HepG2 (cell line): ENCODE measurements at regions not wholly inside any gene's neighbourhood (a gene's known extent, or its start where the extent isn't known, plus 50 kb on each side); places are given as distances from the start of the nearest gene placed in this dataset.

Experiments used
- ATAD3A ChIP-seq: sonication (generic); formaldehyde crosslinking; IDR thresholded peaks from 2 replicates; pipeline ENCODE4 v1.4.0; 2020; ENCODE audit warnings: missing genetic modification reagents
- E2F1 ChIP-seq: sonication (generic); formaldehyde crosslinking; IDR thresholded peaks from 2 replicates; pipeline ENCODE4 v1.5.0; 2020; ENCODE audit warnings: missing genetic modification reagents
- FOXO4 ChIP-seq: sonication (generic); formaldehyde crosslinking; conservative IDR thresholded peaks from 2 replicates; pipeline ENCODE4 v1.8.1; 2023; ENCODE audit warnings: missing genetic modification reagents
- GLI4 ChIP-seq: sonication (generic); formaldehyde crosslinking; IDR thresholded peaks from 2 replicates; pipeline ENCODE4 v1.5.1; 2020; ENCODE audit warnings: missing genetic modification reagents, mild to moderate bottlenecking, moderate library complexity, borderline replicate concordance
- GTF3A ChIP-seq: sonication (generic); formaldehyde crosslinking; conservative IDR thresholded peaks from 2 replicates; pipeline ENCODE4 v1.4.0; 2020; ENCODE audit warnings: mild to moderate bottlenecking, missing genetic modification reagents
- HNRNPL ChIP-seq: fragments of 200-400 bp; formaldehyde crosslinking; IDR thresholded peaks from 2 replicates; pipeline ENCODE4 v1.6.1; 2017; ENCODE audit warnings: mild to moderate bottlenecking, low read depth, low read length
- KDM1A ChIP-seq: IDR thresholded peaks from 2 replicates; pipeline ENCODE4 v1.6.1; 2016; ENCODE audit warnings: missing compliant biosample characterization
- KLF13 ChIP-seq: sonication (generic); formaldehyde crosslinking; IDR thresholded peaks from 2 replicates; pipeline ENCODE4 v1.4.0; 2020; ENCODE audit warnings: mild to moderate bottlenecking, missing genetic modification reagents
- MYNN ChIP-seq: sonication (generic); formaldehyde crosslinking; IDR thresholded peaks from 2 replicates; pipeline ENCODE4 v1.4.0; 2020; ENCODE audit warnings: mild to moderate bottlenecking, low read depth, missing genetic modification reagents
- SNAPC4 ChIP-seq: sonication (generic); formaldehyde crosslinking; IDR thresholded peaks from 2 replicates; pipeline ENCODE4 v1.4.0; 2020; ENCODE audit warnings: mild to moderate bottlenecking, missing genetic modification reagents
- TP53 ChIP-seq: sonication (generic); formaldehyde crosslinking; conservative IDR thresholded peaks from 2 replicates; pipeline ENCODE4 v1.4.0; 2020; ENCODE audit warnings: missing genetic modification reagents
- WIZ ChIP-seq: sonication (generic); formaldehyde crosslinking; IDR thresholded peaks from 2 replicates; pipeline ENCODE4 v1.5.1; 2020; ENCODE audit warnings: mild to moderate bottlenecking, missing genetic modification reagents
- YEATS4 ChIP-seq: sonication (generic); formaldehyde crosslinking; IDR thresholded peaks from 2 replicates; pipeline ENCODE4 v1.4.0; 2020; ENCODE audit warnings: missing genetic modification reagents, borderline replicate concordance
- ZC3H13 ChIP-seq: sonication (generic); formaldehyde crosslinking; IDR thresholded peaks from 2 replicates; pipeline ENCODE4 v1.8.1; 2023; ENCODE audit warnings: mild to moderate bottlenecking, missing genetic modification reagents, moderate library complexity
- ZNF326 ChIP-seq: sonication (generic); formaldehyde crosslinking; IDR thresholded peaks from 2 replicates; pipeline ENCODE4 v1.4.0; 2020; ENCODE audit warnings: missing genetic modification reagents, borderline replicate concordance
- ZNF589 ChIP-seq: sonication (generic); formaldehyde crosslinking; conservative IDR thresholded peaks from 2 replicates; pipeline ENCODE4 v1.8.0; 2022; ENCODE audit warnings: mild to moderate bottlenecking, moderate library complexity, missing genetic modification reagents
- ZNF629 ChIP-seq: sonication (generic); formaldehyde crosslinking; conservative IDR thresholded peaks from 2 replicates; pipeline ENCODE4 v1.5.0; 2020; ENCODE audit warnings: missing genetic modification reagents
- ZNF652 ChIP-seq: IDR thresholded peaks from 2 replicates; pipeline ENCODE4 v1.6.1; 2016; ENCODE audit warnings: low read depth, borderline replicate concordance
- TF ChIP-seq, protein P1 (sequence below): sonication (generic); formaldehyde crosslinking; IDR thresholded peaks from 2 replicates; pipeline ENCODE4 v1.8.0; 2022; ENCODE audit warnings: missing genetic modification reagents, mild to moderate bottlenecking, inconsistent platforms, borderline replicate concordance

GRCh38 chr20:50304923-50305635 is 114.4 kb downstream of the CEBPB start (continued):
- no peak for TF ChIP-seq SNAPC4 (CRISPR knock-in tag)
- 0 out of 2 replicates have a peak, but pooled peaks have one; percentile 18 for TF ChIP-seq HNRNPL
- peak; percentile 59 for TF ChIP-seq E2F1 (CRISPR knock-in tag)
- TF ChIP-seq TP53 (CRISPR knock-in tag): peak; percentile 95; the same call in 1 of the 2 replicates
- TF ChIP-seq KLF13 (CRISPR knock-in tag): no peak; the same call in 1 of the 2 replicates
- peak; percentile 100; the same call in 1 of the 2 replicates for TF ChIP-seq FOXO4 (CRISPR knock-in tag)
- peak; percentile 84; the same call in 1 of the 2 replicates for TF ChIP-seq GLI4 (CRISPR knock-in tag)
- peak; percentile 95 for TF ChIP-seq ATAD3A (CRISPR knock-in tag)
- no peak for TF ChIP-seq ZC3H13 (CRISPR knock-in tag)
- peak; percentile 75 for TF ChIP-seq ZNF652 (CRISPR knock-in tag)
- no peak; the same call in 1 of the 2 replicates for TF ChIP-seq KDM1A (CRISPR knock-in tag)
- no peak for TF ChIP-seq ZNF326 (CRISPR knock-in tag)
- TF ChIP-seq YEATS4: peak; percentile 98
- peak; percentile 79 for TF ChIP-seq ZNF629 (CRISPR knock-in tag)
- peak; percentile 99 for TF ChIP-seq WIZ (CRISPR knock-in tag)
- TF ChIP-seq, protein P1, sequence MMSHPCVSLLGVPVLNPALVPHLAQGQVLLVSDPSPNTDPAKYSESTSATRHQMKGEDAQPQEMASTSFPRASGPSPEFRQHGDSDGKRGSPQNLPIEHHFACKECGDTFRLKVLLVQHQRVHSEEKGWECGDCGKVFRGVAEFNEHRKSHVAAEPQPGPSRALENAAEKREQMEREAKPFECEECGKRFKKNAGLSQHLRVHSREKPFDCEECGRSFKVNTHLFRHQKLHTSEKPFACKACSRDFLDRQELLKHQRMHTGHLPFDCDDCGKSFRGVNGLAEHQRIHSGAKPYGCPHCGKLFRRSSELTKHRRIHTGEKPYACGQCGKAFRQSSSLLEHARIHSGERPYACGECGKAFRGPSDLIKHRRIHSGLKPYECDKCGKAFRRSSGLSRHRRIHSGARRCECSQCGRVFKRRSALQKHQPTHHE (CRISPR knock-in tag): peak; percentile 96
- peak; percentile 88 for TF ChIP-seq ZNF589 (CRISPR knock-in tag)
- peak; percentile 48; the same call in 1 of the 2 replicates for TF ChIP-seq MYNN
- no peak for TF ChIP-seq GTF3A (CRISPR knock-in tag)
